B cell (primary cell): ENCODE measurements at regions not wholly inside any gene's neighbourhood (a gene's known extent, or its start where the extent isn't known, plus 50 kb on each side); places are given as distances from the start of the nearest gene placed in this dataset.

Source experiments
- EZH2 ChIP-seq: IDR thresholded peaks from 2 replicates; pipeline ENCODE4 v1.6.1; 2012; ENCODE audit warnings: borderline replicate concordance, low read depth, mild to moderate bottlenecking, moderate library complexity, low read length; ENCODE audit not compliant: insufficient read depth, poor library complexity, severe bottlenecking
- TF ChIP-seq, protein P1 (sequence below): fragments of 200-600 bp; IDR thresholded peaks from one replicate; pipeline ENCODE4 v1.8.0; 2022; ENCODE audit warnings: antibody characterized with exemption, mild to moderate bottlenecking

DNA sequence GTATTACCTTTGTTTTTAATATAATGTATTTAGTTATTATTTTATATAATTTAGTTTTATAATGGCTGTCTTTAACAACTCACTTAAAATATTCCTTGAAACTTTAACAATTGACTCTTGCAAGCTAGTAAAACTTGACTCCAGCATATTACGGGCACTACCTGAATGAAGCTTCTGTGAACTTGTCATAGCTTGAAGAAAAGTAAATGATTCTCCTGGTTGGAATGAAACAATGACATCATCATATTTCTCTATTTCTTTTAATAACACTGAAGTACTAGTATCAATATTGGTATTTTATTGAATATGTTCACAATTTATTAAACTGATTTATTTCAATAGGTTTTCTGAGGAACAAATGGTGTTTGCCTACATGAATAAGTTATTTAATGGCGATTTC lies 128.4 kb upstream of the PHF14 start:
- TF ChIP-seq, protein P1, sequence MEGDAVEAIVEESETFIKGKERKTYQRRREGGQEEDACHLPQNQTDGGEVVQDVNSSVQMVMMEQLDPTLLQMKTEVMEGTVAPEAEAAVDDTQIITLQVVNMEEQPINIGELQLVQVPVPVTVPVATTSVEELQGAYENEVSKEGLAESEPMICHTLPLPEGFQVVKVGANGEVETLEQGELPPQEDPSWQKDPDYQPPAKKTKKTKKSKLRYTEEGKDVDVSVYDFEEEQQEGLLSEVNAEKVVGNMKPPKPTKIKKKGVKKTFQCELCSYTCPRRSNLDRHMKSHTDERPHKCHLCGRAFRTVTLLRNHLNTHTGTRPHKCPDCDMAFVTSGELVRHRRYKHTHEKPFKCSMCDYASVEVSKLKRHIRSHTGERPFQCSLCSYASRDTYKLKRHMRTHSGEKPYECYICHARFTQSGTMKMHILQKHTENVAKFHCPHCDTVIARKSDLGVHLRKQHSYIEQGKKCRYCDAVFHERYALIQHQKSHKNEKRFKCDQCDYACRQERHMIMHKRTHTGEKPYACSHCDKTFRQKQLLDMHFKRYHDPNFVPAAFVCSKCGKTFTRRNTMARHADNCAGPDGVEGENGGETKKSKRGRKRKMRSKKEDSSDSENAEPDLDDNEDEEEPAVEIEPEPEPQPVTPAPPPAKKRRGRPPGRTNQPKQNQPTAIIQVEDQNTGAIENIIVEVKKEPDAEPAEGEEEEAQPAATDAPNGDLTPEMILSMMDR = no peak
- no peak for TF ChIP-seq EZH2
